ELR (cell line): ENCODE measurements at regions not wholly inside any gene's neighbourhood (a gene's known extent, or its start where the extent isn't known, plus 50 kb on each side); places are given as distances from the start of the nearest gene placed in this dataset.

ENCODE experiments used
- DNase-seq: peaks from one replicate; pipeline ENCODE4 v3.0.0-alpha.2; 2015; ENCODE audit warnings: low read depth

DNA sequence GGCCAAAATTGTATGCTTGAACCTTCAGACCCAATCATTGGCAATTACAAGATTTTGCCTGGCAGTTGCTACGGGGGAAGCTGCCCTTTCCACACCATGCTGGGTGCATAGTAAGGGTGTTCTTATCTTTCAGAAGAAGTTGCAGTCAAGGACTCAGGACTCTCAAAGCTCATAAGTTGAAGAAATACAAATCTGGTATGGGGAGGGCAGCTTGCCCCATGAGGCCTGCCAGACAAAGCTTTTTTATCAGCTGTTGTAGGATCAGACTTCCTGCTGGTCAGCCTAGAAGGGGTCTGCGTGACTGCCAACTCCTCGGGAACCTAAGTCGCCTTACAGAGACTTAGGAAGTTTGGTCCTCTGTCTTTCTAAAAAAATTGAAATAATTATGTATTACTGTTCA lies 174.9 kb upstream of the TECRL start:
- DNase-seq: no peak

DNA sequence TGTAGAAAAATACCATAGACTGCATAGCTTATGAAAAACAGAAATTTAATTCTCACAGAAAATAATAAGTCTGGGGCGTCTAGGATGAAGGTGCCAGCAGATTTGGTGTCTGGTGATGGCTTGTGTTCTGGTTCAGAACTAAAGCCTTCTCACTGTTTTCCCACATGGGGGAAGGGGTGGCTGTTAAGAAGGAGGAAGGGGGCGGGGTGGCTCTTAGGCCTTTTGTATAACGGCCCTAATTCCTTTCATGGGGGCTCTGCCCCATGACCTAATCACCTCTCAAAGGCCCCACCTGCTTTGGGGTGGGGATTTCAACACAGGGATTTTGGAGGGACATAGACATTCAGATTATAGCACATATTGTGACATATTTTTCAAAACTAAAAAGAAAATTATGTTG lies 173.2 kb upstream of the TECRL start:
- DNase-seq: no peak

DNA sequence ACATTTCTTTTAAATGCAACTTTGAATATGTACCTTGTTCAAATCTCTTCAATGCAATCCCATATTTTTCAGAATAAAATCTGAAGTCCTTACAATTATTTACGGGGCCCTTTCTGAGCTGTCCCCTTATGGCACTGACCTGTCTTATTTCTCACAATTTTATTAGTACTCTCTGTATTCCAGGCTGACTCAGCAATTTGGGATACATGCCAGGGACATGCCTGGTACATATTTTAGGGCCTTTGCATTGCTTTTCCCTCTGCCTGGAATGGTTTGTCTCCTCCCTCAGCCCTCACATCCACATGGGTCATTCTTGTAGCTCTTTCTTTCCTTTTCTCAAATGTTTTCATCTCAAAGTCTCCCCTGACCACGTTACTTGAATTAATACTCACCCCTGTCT lies 172.2 kb upstream of the TECRL start:
- DNase-seq: peak; percentile 20

- DNase-seq: peak; percentile 58
Measured at GRCh38 chr4:64564126-64564525, 154.9 kb upstream of the TECRL start.

DNA sequence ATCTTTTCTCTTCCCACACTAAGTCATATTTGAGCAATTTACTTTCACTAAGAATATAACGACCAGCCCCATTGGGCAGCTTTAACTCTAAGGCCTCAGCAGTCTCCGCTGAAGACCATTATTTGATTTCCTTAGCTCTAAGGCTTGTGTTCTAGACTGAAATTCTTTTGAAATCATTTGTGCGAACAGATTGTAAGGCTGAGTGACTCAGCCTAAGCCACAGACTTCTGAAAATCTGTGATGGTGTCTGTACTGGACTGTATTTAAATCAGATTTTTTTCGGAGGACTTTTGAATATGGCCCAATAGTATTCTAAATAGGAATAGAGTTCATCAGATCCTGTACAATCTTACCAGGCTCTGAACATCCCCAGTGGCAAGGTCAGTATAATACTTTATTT lies 150.3 kb upstream of the TECRL start:
- DNase-seq: peak; percentile 18

DNA sequence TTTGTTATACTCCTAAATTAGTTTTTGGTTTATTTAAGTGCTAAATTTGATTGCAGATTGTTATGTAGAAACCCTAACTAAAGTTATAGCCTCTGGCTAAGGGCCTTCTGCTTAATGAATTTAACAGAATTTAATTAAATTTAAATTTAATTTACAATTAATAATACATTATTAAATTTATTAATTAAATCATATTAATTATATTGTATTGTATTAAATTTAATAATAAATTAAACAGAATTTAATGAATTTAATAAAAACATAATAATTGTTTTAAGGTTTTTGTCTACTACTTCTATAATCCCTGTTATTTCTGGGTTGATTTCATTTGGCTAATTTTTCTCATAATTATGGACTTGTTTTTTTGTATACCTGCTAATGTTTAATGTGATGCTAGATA lies 141.9 kb upstream of the TECRL start:
- no peak for DNase-seq

DNA sequence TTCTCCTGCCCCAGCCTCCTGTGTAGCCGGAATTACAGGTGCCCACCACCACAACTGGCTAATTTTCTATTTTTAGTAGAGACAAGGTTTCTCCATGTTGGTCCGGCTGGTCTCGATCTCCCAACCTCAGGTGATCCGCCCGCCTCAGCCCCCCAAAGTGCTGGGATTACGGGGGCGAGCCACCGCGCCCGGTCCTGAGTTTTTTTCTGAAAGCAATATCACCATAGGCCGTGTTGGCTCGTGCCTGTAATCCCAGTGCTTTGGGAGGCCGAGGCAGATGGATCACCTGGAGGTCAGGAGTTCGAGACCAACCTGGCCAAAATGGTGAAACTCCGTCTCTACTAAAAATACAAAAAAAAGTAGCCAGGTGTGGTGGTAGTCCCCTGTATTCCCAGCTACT lies 136.3 kb upstream of the TECRL start:
- no peak for DNase-seq

DNA sequence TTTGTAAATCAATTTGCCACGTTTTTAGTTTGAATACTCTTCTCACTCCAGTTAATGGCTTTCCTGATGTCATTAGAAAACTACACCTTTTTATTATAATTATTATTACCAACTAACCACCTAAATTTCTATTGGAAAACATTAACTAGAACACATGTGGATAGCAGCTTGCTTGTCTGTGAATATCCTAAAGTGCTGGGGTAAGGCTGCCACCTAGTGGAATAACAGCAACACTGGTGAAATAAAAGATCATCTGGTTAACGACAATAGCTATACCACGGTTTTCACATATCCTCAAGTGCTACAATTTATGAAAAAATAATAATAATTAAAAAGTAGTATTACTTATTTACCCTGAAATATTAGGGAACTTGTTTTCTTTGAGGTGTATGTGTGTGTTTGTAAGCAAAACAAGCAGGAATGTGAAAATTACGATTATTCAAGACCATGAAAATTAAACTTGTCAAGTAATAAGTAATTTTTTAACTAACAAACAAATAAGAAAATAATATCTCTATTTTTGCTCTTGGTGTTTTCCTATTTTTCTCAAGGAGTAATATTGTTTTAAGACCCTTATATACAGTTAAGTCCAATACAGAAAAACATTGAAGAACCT lies 130.1 kb upstream of the TECRL start:
- DNase-seq: peak; percentile 65

GRCh38 chr4:64538219-64538618 lies 129.0 kb upstream of the TECRL start:
- DNase-seq: no peak

DNA sequence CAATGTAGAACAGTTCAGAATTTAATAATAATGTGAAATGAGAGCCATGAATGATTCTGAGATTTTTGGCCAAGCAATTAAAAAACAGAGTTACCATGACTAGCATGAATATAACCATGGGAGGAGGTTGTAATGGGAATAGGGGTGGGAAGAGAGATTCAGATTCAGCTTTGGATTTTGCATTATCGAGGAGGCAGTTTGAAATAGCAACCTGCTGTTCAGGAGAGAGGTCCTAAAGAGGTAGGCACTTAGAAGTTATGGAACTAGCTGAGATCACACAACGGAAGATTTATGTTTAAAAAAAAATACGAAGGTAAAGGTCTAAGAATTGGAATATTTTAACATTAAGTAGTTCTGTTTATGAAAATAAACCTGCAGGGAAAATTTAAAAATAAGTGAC lies 124.4 kb upstream of the TECRL start:
- no peak for DNase-seq

DNA sequence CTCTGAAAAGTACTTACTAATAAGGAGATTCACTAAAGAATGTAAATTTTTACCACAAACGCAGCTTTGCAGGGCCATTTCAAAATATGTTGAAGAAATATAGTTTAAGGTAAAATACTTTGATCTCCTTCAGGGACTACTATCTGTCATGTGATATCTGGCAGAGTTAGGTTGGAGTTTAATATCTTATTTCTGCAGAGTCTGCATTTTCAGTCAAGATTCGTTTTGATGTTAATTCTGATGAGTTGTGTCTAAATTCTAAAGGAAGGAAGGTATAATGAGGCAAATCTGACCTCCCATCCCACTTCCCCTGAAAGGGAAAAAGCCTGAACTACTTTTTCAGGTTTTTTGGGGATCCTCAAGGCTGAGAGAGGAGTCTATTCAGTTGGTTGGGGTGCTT lies 123.9 kb upstream of the TECRL start:
- DNase-seq: no peak

GRCh38 chr4:64520421-64520820 lies 111.2 kb upstream of the TECRL start:
- DNase-seq: no peak

DNA sequence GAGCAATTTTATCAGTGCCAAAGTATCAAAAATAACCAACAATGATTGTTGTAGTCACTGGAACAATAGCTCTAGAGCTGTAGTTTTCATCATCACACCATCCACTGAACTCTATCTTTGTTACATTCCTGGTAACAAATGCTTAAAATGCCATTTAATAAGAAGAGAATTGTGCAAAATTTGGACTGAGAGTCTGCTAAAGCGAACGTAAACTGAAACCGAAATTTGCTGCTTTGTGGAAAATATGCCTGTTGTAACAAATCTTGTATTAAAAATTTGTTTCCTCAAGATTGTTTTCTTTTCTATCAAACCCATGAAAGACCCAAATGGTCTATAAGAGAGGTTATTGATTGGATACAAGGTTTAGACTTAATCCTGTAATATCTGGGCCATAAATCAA lies 109.3 kb upstream of the TECRL start:
- DNase-seq: no peak

DNA sequence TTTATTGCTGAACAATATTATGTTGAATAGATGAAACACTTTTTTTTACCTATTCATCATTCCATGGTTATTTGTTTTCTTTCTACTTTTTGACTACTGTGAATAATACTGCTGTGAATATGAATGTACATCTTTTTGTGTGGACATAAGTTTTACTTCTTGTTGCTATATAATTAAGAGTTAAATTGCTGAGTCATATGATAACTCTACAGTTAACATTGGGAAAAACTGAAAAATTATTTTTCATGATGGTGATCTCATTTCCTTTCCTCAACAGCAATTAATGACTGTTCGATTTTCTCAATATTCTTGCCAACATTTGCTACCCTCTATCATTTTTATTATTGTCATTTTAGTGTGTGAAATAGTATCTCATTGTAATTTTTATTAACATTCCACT lies 106.9 kb upstream of the TECRL start:
- no peak for DNase-seq

- DNase-seq: no peak
Measured at GRCh38 chr4:64508089-64508488, 98.8 kb upstream of the TECRL start.

- no peak for DNase-seq
Measured at GRCh38 chr4:64503945-64504675, 94.9 kb upstream of the TECRL start.

DNA sequence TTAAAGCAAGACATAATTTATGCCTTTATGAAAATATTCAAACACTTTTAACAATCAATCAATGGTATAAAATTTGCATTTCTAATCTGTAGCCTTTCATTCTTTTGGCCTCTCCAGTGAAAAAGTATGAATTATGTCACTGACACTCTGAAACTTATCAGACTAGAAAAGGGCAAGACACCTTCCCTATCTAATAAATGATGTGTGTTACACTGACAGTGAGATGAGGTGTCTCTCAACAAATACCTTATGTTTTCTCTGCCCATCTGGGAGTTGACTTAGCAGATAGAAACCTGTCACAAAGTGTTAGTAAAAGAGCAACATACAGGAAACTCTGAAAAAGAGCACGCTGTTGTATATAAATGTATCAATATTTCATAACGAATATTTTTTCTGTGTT lies 94.2 kb upstream of the TECRL start:
- DNase-seq: no peak

GRCh38 chr4:64497491-64497890 lies 88.2 kb upstream of the TECRL start:
- peak; percentile 38 for DNase-seq

GRCh38 chr4:64495946-64496345 lies 86.7 kb upstream of the TECRL start:
- no peak for DNase-seq

DNA sequence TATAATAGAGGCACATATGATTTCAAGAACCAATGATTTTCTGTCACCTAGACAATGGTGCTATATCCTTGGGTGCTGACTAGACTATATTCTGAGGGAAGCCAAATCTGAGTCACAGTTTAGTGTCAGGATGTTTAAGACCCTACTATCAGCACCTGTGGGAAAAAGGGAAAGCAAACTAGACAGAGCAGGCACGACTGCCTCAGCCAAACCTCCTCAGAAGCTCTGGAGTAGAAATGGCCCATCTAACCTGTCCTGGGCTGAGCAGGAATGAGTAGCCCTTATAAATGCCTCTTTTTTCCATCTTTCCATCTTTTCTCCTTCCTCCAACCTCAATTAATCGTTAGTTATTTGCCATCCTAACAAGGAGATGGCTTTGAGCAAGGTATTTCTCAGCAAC lies 80.4 kb upstream of the TECRL start:
- peak; percentile 7 for DNase-seq

DNA sequence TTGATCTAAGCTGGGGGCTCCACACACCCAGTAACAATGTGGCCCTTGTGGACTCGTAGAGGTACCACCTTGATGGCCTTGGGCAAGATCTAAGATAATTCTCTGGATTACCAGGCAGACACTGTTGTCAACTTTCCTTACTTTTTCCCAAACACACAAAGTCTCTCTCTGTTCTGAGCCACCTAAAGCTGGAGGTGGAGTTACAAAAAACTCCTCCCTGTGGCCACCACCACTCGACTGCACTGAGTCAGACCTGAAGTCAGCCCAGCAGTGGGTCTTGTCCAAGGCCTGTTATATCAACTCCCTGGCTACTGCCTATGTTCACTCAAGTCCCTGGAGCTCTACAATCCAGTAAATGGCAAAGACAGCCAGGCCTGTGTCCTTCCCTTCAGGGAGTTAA lies 70.1 kb upstream of the TECRL start:
- DNase-seq: no peak

GRCh38 chr4:64477127-64477526 lies 67.9 kb upstream of the TECRL start:
- no peak for DNase-seq

GRCh38 chr4:64465263-64465662 lies 56.0 kb upstream of the TECRL start:
- no peak for DNase-seq

GRCh38 chr4:64464581-64464980 lies 55.3 kb upstream of the TECRL start:
- peak; percentile 1 for DNase-seq
